PFSK-1 (cell line): ENCODE measurements at regions not wholly inside any gene's neighbourhood (a gene's known extent, or its start where the extent isn't known, plus 50 kb on each side); places are given as distances from the start of the nearest gene placed in this dataset.

Experiments used
- FOXP2 ChIP-seq: optimal IDR thresholded peaks from 2 replicates; pipeline ENCODE3; 2011; ENCODE audit warnings: borderline replicate concordance, control low read depth, inconsistent platforms; ENCODE audit not compliant: insufficient read depth; ENCODE audit errors: extremely low read length, extremely low read depth
- POLR2AphosphoS5 ChIP-seq: IDR thresholded peaks from 2 replicates; pipeline ENCODE4 v1.6.1; 2012; ENCODE audit warnings: low read depth, mild to moderate bottlenecking, control low read depth, low read length, moderate library complexity
- SIN3A ChIP-seq: IDR thresholded peaks from 2 replicates; pipeline ENCODE4 v1.6.1; 2012; ENCODE audit warnings: mild to moderate bottlenecking, low read length, moderate library complexity, borderline replicate concordance; ENCODE audit not compliant: insufficient read depth
- TAF1 ChIP-seq: IDR thresholded peaks from 2 replicates; pipeline ENCODE4 v1.6.1; 2012; ENCODE audit warnings: low read length, control low read depth, borderline replicate concordance; ENCODE audit not compliant: insufficient read depth
- TF ChIP-seq, protein P1 (sequence below), 2 experiments: IDR thresholded peaks; 2 replicates each; pipeline versions ENCODE4 v1.6.1 to v1.8.0; 2011 to 2012; ENCODE audit warnings: low read depth in 2 of 2, low read length in 2 of 2, control low read depth in 1 of 2, inconsistent platforms in 1 of 2, mild to moderate bottlenecking in 1 of 2, moderate library complexity in 1 of 2; ENCODE audit not compliant: insufficient read depth in 1 of 2

DNA sequence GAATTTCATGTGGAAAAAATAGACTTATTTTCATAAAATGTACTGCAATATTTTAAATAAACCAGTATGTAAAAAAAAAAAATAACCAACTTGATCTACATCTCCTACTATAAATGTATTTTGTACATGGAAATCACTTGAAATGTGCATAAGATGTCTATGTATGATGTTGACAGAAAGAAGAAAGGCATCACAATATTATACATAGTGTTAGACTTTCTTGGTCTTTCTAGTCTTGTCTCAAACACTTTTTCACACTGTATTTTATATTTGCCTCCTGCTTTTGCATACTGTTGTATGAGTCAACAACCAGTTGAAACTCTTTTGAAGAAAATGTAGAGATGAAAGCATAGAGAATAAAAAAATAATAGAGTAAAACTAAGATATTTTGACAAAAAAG lies 352.4 kb upstream of the MGAT4C start:
- no peak for TF ChIP-seq SIN3A
- TF ChIP-seq, protein P1, sequence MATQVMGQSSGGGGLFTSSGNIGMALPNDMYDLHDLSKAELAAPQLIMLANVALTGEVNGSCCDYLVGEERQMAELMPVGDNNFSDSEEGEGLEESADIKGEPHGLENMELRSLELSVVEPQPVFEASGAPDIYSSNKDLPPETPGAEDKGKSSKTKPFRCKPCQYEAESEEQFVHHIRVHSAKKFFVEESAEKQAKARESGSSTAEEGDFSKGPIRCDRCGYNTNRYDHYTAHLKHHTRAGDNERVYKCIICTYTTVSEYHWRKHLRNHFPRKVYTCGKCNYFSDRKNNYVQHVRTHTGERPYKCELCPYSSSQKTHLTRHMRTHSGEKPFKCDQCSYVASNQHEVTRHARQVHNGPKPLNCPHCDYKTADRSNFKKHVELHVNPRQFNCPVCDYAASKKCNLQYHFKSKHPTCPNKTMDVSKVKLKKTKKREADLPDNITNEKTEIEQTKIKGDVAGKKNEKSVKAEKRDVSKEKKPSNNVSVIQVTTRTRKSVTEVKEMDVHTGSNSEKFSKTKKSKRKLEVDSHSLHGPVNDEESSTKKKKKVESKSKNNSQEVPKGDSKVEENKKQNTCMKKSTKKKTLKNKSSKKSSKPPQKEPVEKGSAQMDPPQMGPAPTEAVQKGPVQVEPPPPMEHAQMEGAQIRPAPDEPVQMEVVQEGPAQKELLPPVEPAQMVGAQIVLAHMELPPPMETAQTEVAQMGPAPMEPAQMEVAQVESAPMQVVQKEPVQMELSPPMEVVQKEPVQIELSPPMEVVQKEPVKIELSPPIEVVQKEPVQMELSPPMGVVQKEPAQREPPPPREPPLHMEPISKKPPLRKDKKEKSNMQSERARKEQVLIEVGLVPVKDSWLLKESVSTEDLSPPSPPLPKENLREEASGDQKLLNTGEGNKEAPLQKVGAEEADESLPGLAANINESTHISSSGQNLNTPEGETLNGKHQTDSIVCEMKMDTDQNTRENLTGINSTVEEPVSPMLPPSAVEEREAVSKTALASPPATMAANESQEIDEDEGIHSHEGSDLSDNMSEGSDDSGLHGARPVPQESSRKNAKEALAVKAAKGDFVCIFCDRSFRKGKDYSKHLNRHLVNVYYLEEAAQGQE (IDR thresholded peaks at IDR 0.05; ENCODE audit: insufficient read depth in 1 of 2, low read depth in 2 of 2, low read length in 2 of 2) = no peak
- TF ChIP-seq POLR2AphosphoS5 = no peak
- no peak for TF ChIP-seq TAF1
- no peak for TF ChIP-seq FOXP2
